Neural cell (in vitro differentiated cells): ENCODE measurements at regions not wholly inside any gene's neighbourhood (a gene's known extent, or its start where the extent isn't known, plus 50 kb on each side); places are given as distances from the start of the nearest gene placed in this dataset.

Experiments used
- H2AFZ ChIP-seq: fragments of 200-600, 300-800 bp; sonication (generic), shearing (Covaris generic); 2 replicates; pipeline ENCODE4 v1.6.0; 2014; ENCODE audit warnings: low read depth, mild to moderate bottlenecking, antibody characterized with exemption, low read length, moderate library complexity
- H3F3A ChIP-seq: fragments of 200-600 bp; shearing (Covaris generic); 2 replicates; pipeline ENCODE4 v1.6.1; 2016; ENCODE audit warnings: mild to moderate bottlenecking, moderate library complexity, mixed read lengths, antibody characterized with exemption, low read length; ENCODE audit not compliant: insufficient read depth, poor library complexity, severe bottlenecking
- H3K27ac ChIP-seq: fragments of 200-600, 300-800 bp; sonication (generic), shearing (Covaris generic); 2 replicates; pipeline ENCODE4 v1.5.1; 2014; ENCODE audit warnings: mild to moderate bottlenecking, low read length, moderate library complexity
- H3K27me3 ChIP-seq: fragments of 300-800, 200-600 bp; sonication (generic), shearing (Covaris generic); 2 replicates; pipeline ENCODE4 v1.6.0; 2014; ENCODE audit warnings: mild to moderate bottlenecking, low read depth, low read length, moderate library complexity; ENCODE audit not compliant: insufficient read depth
- H3K36me3 ChIP-seq: fragments of 300-800, 200-600 bp; sonication (generic), shearing (Covaris generic); 2 replicates; pipeline ENCODE4 v1.5.1; 2014; ENCODE audit warnings: mild to moderate bottlenecking, antibody characterized with exemption, low read length, moderate library complexity; ENCODE audit not compliant: insufficient read depth
- H3K4me2 ChIP-seq: fragments of 300-800, 200-600 bp; sonication (generic), shearing (Covaris generic); 2 replicates; pipeline ENCODE4 v1.6.0; 2014; ENCODE audit warnings: mild to moderate bottlenecking, low read length
- H3K4me3 ChIP-seq: fragments of 300-800, 200-600 bp; sonication (generic), shearing (Covaris generic); 2 replicates; pipeline ENCODE4 v1.5.1; 2014; ENCODE audit warnings: mild to moderate bottlenecking, low read length, moderate library complexity
- H3K79me2 ChIP-seq: fragments of 200-600 bp; shearing (Covaris generic); replicated peaks from 2 replicates; pipeline ENCODE4 v1.6.0; 2014; ENCODE audit warnings: mild to moderate bottlenecking, low read length, moderate library complexity; ENCODE audit not compliant: insufficient read depth
- H3K9ac ChIP-seq: fragments of 300-800, 200-600 bp; sonication (generic), shearing (Covaris generic); 2 replicates; pipeline ENCODE4 v1.6.1; 2016; ENCODE audit warnings: mild to moderate bottlenecking, low read length, mixed read lengths
- H3K9me2 ChIP-seq: fragments of 200-600 bp; shearing (Covaris generic); 2 replicates; pipeline ENCODE4 v1.6.1; 2016; ENCODE audit warnings: mild to moderate bottlenecking, low read length, mixed read lengths; ENCODE audit not compliant: insufficient read depth
- H3K9me3 ChIP-seq: fragments of 200-600, 300-800 bp; sonication (generic), shearing (Covaris generic); 2 replicates; pipeline ENCODE4 v1.6.1; 2016; ENCODE audit warnings: mild to moderate bottlenecking, mixed run types, low read length, moderate library complexity, mixed read lengths
- H4K20me1 ChIP-seq: fragments of 200-600 bp; shearing (Covaris generic); 2 replicates; pipeline ENCODE4 v1.6.1; 2016; ENCODE audit warnings: mild to moderate bottlenecking, mixed run types; ENCODE audit not compliant: insufficient read depth
- EP300 ChIP-seq: fragments of 450-650 bp; conservative IDR thresholded peaks from 2 replicates; pipeline ENCODE4 v1.6.1; 2014; ENCODE audit warnings: antibody characterized with exemption, mild to moderate bottlenecking, moderate library complexity; ENCODE audit not compliant: poor library complexity, severe bottlenecking
- EZH2 ChIP-seq: fragments of 200-600, 300-800 bp; shearing (Covaris generic), sonication (generic); IDR thresholded peaks from 2 replicates; pipeline ENCODE4 v1.6.1; 2014; ENCODE audit warnings: antibody characterized with exemption, low read length, borderline replicate concordance, mild to moderate bottlenecking; ENCODE audit not compliant: insufficient read depth, poor library complexity, severe bottlenecking
- MXI1 ChIP-seq: fragments of 450-650 bp; conservative IDR thresholded peaks from 2 replicates; pipeline ENCODE4 v1.6.1; 2014; ENCODE audit warnings: antibody characterized with exemption, mild to moderate bottlenecking; ENCODE audit not compliant: poor library complexity, severe bottlenecking
- POLR2AphosphoS5 ChIP-seq: IDR thresholded peaks from 2 replicates; pipeline ENCODE4 v1.6.1; 2012
- RAD21 ChIP-seq: fragments of 450-650 bp; conservative IDR thresholded peaks from 2 replicates; pipeline ENCODE4 v1.6.1; 2014; ENCODE audit warnings: antibody characterized with exemption, mild to moderate bottlenecking, moderate library complexity
- SMC3 ChIP-seq: fragments of 450-650 bp; conservative IDR thresholded peaks from 2 replicates; pipeline ENCODE4 v1.6.1; 2014; ENCODE audit warnings: antibody characterized with exemption, mild to moderate bottlenecking, moderate library complexity; ENCODE audit not compliant: poor library complexity
- TAF1 ChIP-seq: IDR thresholded peaks from 2 replicates; pipeline ENCODE4 v1.6.1; 2012; ENCODE audit warnings: low read depth
- TF ChIP-seq, protein P1 (sequence below): IDR thresholded peaks from 2 replicates; pipeline ENCODE4 v1.6.1; 2012; ENCODE audit warnings: borderline replicate concordance
- TF ChIP-seq, protein P2 (sequence below): fragments of 450-650 bp; IDR thresholded peaks from 2 replicates; pipeline ENCODE4 v1.5.1; 2014; ENCODE audit warnings: antibody characterized with exemption, mild to moderate bottlenecking, moderate library complexity; ENCODE audit not compliant: poor library complexity, severe bottlenecking

DNA sequence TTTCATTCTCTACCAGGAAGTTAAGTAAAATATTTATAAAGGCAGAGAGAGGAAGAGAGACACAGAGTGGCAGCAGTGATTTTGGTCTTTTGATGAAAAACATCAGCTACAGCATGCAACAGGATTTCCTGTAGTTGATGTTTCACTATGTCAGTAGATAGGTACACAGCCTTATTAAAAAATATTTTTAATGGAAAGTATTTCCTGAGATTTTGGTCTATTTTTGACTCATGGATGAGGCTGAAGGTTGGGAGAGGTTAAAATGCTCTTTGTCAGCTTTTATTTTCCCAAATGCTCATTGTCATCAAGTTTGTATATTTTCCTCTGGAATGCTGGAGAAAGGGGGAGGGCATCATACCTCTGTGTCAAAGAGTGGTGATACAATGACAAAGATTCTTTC is 1112.5 kb downstream of the CBLN2 start (continued):
- no peak for TF ChIP-seq EZH2

DNA sequence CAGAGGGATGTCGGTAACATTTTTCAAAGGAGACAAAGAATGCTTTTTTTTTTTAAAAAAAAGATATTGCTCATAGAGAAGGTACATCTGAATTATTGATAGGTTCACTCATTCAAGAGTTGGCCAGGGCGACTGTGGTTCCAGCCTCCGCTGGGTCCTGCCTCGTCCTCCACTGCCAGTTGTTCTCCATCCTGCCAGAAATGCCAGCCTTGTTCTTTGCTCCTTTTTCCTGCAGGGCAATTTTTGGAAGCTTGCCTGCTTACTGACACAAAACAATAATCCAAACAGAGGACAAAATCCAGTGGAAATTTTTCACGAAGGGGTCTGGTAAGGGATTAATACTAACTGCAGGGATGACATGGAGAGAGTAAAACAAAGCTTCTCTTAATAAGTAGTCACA is 1113.0 kb downstream of the CBLN2 start:
- H3K27ac ChIP-seq: no peak overlapping the region
- H3K36me3 ChIP-seq: no peaks in the 10 kb centered on the region
- H3K4me3 ChIP-seq: no peak overlapping the region
- no peaks in the 10 kb centered on the region for H3K9me3 ChIP-seq
- peaks cover 3% of the 10 kb centered on the region for H3F3A ChIP-seq
- no peaks in the 10 kb centered on the region for H4K20me1 ChIP-seq
- no peaks in the 10 kb centered on the region for H3K79me2 ChIP-seq
- H3K9ac ChIP-seq: no peak overlapping the region
- no peaks in the 10 kb centered on the region for H3K27me3 ChIP-seq
- no peak overlapping the region for H2AFZ ChIP-seq
- no peak for TF ChIP-seq TAF1
- no peak for TF ChIP-seq EZH2
- TF ChIP-seq SMC3: no peak
- no peak for TF ChIP-seq EP300
- TF ChIP-seq RAD21: no peak
- TF ChIP-seq, protein P1, sequence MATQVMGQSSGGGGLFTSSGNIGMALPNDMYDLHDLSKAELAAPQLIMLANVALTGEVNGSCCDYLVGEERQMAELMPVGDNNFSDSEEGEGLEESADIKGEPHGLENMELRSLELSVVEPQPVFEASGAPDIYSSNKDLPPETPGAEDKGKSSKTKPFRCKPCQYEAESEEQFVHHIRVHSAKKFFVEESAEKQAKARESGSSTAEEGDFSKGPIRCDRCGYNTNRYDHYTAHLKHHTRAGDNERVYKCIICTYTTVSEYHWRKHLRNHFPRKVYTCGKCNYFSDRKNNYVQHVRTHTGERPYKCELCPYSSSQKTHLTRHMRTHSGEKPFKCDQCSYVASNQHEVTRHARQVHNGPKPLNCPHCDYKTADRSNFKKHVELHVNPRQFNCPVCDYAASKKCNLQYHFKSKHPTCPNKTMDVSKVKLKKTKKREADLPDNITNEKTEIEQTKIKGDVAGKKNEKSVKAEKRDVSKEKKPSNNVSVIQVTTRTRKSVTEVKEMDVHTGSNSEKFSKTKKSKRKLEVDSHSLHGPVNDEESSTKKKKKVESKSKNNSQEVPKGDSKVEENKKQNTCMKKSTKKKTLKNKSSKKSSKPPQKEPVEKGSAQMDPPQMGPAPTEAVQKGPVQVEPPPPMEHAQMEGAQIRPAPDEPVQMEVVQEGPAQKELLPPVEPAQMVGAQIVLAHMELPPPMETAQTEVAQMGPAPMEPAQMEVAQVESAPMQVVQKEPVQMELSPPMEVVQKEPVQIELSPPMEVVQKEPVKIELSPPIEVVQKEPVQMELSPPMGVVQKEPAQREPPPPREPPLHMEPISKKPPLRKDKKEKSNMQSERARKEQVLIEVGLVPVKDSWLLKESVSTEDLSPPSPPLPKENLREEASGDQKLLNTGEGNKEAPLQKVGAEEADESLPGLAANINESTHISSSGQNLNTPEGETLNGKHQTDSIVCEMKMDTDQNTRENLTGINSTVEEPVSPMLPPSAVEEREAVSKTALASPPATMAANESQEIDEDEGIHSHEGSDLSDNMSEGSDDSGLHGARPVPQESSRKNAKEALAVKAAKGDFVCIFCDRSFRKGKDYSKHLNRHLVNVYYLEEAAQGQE: no peak
- TF ChIP-seq, protein P2, sequence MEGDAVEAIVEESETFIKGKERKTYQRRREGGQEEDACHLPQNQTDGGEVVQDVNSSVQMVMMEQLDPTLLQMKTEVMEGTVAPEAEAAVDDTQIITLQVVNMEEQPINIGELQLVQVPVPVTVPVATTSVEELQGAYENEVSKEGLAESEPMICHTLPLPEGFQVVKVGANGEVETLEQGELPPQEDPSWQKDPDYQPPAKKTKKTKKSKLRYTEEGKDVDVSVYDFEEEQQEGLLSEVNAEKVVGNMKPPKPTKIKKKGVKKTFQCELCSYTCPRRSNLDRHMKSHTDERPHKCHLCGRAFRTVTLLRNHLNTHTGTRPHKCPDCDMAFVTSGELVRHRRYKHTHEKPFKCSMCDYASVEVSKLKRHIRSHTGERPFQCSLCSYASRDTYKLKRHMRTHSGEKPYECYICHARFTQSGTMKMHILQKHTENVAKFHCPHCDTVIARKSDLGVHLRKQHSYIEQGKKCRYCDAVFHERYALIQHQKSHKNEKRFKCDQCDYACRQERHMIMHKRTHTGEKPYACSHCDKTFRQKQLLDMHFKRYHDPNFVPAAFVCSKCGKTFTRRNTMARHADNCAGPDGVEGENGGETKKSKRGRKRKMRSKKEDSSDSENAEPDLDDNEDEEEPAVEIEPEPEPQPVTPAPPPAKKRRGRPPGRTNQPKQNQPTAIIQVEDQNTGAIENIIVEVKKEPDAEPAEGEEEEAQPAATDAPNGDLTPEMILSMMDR: no peak
- no peak for TF ChIP-seq POLR2AphosphoS5
- TF ChIP-seq MXI1: no peak
- no peak overlapping the region for H3K4me2 ChIP-seq
- H3K9me2 ChIP-seq: no peaks in the 10 kb centered on the region

DNA sequence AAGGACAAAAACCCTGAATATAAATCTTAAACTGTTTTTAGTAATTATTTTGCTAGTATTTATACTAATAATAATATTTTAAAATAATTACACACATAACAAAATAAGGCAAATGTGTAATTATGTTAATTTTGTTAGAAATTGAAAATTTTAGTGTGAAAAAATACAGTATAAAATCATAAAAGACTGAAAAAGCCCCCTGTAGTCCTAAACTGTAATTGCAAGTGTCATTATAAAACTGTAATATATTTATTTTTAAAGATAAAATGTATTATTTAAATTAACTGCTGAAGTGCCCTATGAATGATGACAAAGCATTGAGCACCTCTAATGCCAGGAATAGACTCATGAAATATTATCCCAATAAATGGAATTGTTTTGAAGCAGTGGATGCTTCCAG is 1117.7 kb downstream of the CBLN2 start:
- H3K9me3 ChIP-seq: no peaks in the 10 kb centered on the region
- no peaks in the 10 kb centered on the region for H3K79me2 ChIP-seq
- H3K4me3 ChIP-seq: no peak overlapping the region
- no peak overlapping the region for H3K4me2 ChIP-seq
- no peaks in the 10 kb centered on the region for H3K27me3 ChIP-seq
- no peak overlapping the region for H3K9ac ChIP-seq
- no peaks in the 10 kb centered on the region for H3K36me3 ChIP-seq
- H4K20me1 ChIP-seq: no peaks in the 10 kb centered on the region
- H3F3A ChIP-seq: no peaks in the 10 kb centered on the region
- no peak overlapping the region for H2AFZ ChIP-seq
- H3K27ac ChIP-seq: no peak overlapping the region
- TF ChIP-seq RAD21: no peak
- no peak for TF ChIP-seq EZH2
- TF ChIP-seq, protein P1: no peak
- no peak for TF ChIP-seq TAF1
- TF ChIP-seq POLR2AphosphoS5: no peak
- no peak for TF ChIP-seq SMC3
- H3K9me2 ChIP-seq: no peaks in the 10 kb centered on the region
